ENCODE measurements at regions not wholly inside any gene's neighbourhood (a gene's known extent, or its start where the extent isn't known, plus 50 kb on each side); places are given as distances from the start of the nearest gene placed in this dataset.
"Not testable (repeated sequence)": the region's sequence is repeated elsewhere in the genome, so short reads cannot be mapped to it uniquely, and the experiment has no call there.

DNA sequence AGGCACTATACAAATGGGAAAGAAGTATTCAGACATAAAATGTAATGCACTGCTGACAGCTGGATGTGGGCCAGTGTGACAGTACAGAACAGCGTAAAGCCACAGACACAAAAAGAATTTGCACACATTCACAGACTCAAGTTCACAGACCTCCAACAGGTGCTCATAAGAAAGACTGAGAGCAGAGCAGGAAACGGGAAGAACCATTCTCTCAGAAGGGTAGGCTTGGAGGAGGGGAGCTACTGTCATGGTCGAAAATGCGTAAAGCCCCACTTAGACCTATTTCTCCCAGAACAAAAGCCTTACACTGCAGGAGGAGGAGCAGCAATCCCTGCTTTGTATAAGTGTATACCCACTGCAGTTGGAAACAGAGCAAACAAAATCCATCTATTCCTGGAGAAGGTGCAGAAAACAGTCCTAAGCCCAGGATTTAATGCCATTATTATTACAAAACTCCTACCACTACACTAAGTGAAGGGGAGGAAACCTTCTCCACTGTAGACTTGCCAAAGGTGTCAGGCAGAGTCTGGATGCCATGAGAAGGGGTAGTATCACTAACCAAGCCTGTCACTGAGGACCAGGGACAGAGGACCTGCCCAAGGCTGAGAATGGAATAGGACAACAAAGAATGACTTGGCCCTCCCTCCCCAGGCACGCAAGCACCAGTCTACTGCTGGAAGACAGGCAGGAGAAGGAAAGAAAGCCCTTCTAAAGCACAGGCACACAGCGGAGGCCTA is 103.0 kb upstream of the FAM25C start:
- not testable (repeated sequence) for H3K36me3 Mint-ChIP-seq (ENCODE audit: low read depth); H3K9me3 Mint-ChIP-seq (ENCODE audit: low read depth)

DNA sequence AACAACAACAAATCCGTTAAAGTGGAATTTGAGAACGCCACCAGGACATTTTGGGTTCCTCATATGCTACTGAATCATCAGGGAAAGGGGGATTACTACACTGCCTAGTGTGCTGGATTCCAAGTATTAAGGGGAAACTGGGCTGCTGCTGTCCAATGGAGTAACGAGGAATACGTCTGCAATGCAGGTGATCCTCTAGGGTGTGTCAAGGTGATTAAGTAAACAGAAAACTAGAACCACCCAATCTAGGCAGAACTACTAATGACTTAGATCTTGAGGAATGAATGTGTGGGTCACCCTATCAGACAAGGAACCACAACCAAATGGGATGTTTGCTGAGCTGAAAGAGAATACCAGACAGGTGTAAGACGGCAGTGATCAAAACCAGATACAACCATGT is 99.3 kb upstream of the FAM25C start:
- ATAC-seq; CTCF ChIA-PET; H3K4me3 Mint-ChIP-seq; POLR2A ChIA-PET; H3K4me1 Mint-ChIP-seq; H3K27ac Mint-ChIP-seq; H3K36me3 Mint-ChIP-seq (ENCODE audit: low read depth); intact Hi-C loops (cut with DNase I, micrococcal nuclease); H3K27me3 Mint-ChIP-seq; H3K9me3 Mint-ChIP-seq (ENCODE audit: low read depth); DNase-seq: not testable (repeated sequence)

More for the DNA sequence above, 103.0 kb upstream of the FAM25C start:
- DNase-seq; H3K27me3 Mint-ChIP-seq; H3K27ac Mint-ChIP-seq; CTCF ChIA-PET; H3K4me3 Mint-ChIP-seq; ATAC-seq; POLR2A ChIA-PET; H3K4me1 Mint-ChIP-seq; intact Hi-C loops (cut with DNase I, micrococcal nuclease): not testable (repeated sequence)

DNA sequence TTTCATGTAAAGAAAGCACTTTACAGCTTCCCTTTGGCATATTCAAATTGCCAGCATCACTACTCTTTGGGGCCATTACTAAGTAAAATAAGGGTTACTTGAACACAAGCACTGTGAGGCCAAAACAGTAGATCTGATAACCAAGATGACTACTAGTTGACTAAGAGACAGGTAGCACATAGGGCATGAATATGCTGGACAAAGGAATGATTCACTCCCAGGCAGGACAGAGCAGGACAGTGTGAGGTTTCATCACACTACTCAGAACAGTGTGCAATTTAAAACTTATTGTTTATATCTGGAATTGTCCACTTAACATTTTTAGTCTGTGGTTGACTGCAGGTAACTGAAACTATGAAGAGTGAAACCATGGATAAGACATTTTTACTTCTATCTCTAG is 91.1 kb upstream of the FAM25C start:
- H3K4me3 Mint-ChIP-seq; CTCF ChIA-PET; POLR2A ChIA-PET; H3K27ac Mint-ChIP-seq; ATAC-seq; intact Hi-C loops (cut with DNase I, micrococcal nuclease); H3K4me1 Mint-ChIP-seq; H3K9me3 Mint-ChIP-seq (ENCODE audit: low read depth); H3K27me3 Mint-ChIP-seq; H3K36me3 Mint-ChIP-seq (ENCODE audit: low read depth); DNase-seq: not testable (repeated sequence)

- H3K4me1 Mint-ChIP-seq; CTCF ChIA-PET; H3K36me3 Mint-ChIP-seq (ENCODE audit: low read depth); intact Hi-C loops (cut with DNase I, micrococcal nuclease); H3K27me3 Mint-ChIP-seq; H3K27ac Mint-ChIP-seq; ATAC-seq; POLR2A ChIA-PET; H3K4me3 Mint-ChIP-seq; DNase-seq; H3K9me3 Mint-ChIP-seq (ENCODE audit: low read depth): not testable (repeated sequence)
These were observed 88.5 kb upstream of the FAM25C start for GRCh38 chr10:48088087-48088486.

GRCh38 chr10:48084446-48084845 is 84.9 kb upstream of the FAM25C start:
- DNase-seq, CTCF ChIA-PET: not testable (repeated sequence)

DNA sequence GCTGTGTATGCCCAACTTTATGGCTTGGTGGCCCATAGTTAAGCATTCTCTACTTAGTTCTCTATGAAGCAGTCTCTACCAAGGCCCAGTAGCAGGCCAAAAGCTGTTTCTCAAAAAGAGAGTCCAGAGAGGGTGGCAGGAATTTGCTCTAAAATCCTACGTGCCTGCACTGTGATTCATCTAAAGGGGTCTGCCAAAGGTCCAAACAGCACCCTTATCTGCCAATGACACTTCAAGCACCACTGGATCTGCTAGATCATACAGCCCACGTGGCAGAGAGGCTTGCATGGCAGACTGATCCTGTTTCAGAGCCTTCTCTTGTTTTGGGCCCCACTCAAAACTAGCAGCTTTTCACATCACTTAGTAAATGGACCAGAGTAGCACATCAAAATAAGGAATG is 71.6 kb upstream of the FAM25C start:
- H3K4me1 Mint-ChIP-seq; H3K4me3 Mint-ChIP-seq; H3K27me3 Mint-ChIP-seq; intact Hi-C loops (cut with DNase I, micrococcal nuclease); CTCF ChIA-PET; H3K36me3 Mint-ChIP-seq (ENCODE audit: low read depth); H3K9me3 Mint-ChIP-seq (ENCODE audit: low read depth); ATAC-seq; POLR2A ChIA-PET; H3K27ac Mint-ChIP-seq; DNase-seq: not testable (repeated sequence)

More at GRCh38 chr10:48084446-48084845, 84.9 kb upstream of the FAM25C start:
- ATAC-seq; H3K9me3 Mint-ChIP-seq (ENCODE audit: low read depth); H3K4me3 Mint-ChIP-seq; H3K36me3 Mint-ChIP-seq (ENCODE audit: low read depth); POLR2A ChIA-PET; H3K4me1 Mint-ChIP-seq; H3K27me3 Mint-ChIP-seq; intact Hi-C loops (cut with DNase I, micrococcal nuclease); H3K27ac Mint-ChIP-seq: not testable (repeated sequence)

- H3K9me3 Mint-ChIP-seq (ENCODE audit: low read depth); POLR2A ChIA-PET; H3K4me1 Mint-ChIP-seq: not testable (repeated sequence)
These were observed 64.5 kb upstream of the FAM25C start for GRCh38 chr10:48063944-48064625.

DNA sequence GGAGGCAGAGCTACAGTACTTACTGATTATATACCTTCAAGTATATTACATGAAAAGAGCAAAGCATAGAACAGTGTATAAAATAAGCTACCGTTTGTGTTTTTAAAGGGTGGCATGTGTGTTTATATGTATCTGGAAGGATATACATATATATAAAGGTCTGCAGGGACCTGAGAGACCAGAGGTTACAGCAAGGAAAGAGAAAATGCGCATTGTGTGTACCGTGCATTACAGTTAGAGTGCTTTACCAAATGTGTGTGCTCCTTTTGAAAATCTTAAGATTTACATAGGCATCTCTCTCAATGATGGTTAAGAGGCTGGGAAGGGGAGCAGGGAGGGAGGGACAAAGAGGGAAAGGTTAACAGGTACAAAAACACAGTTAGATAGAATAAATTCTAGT is 55.8 kb upstream of the FAM25C start:
- H3K4me3 Mint-ChIP-seq; DNase-seq; H3K36me3 Mint-ChIP-seq (ENCODE audit: low read depth); intact Hi-C loops (cut with DNase I, micrococcal nuclease); CTCF ChIA-PET; H3K27me3 Mint-ChIP-seq; H3K27ac Mint-ChIP-seq; H3K9me3 Mint-ChIP-seq (ENCODE audit: low read depth); POLR2A ChIA-PET; H3K4me1 Mint-ChIP-seq; ATAC-seq: not testable (repeated sequence)

More at GRCh38 chr10:48063944-48064625, 64.5 kb upstream of the FAM25C start:
- H3K4me3 Mint-ChIP-seq; H3K27ac Mint-ChIP-seq; CTCF ChIA-PET; intact Hi-C loops (cut with DNase I, micrococcal nuclease); H3K27me3 Mint-ChIP-seq; DNase-seq; H3K36me3 Mint-ChIP-seq (ENCODE audit: low read depth): not testable (repeated sequence)
- peak; percentile 100 for ATAC-seq

Data from activated CD4-positive, alpha-beta T cell treated with anti-CD3 and anti-CD28 coated beads for 36 hours (primary cell).